ENCODE measurements at regions not wholly inside any gene's neighbourhood (a gene's known extent, or its start where the extent isn't known, plus 50 kb on each side); places are given as distances from the start of the nearest gene placed in this dataset.

DNA sequence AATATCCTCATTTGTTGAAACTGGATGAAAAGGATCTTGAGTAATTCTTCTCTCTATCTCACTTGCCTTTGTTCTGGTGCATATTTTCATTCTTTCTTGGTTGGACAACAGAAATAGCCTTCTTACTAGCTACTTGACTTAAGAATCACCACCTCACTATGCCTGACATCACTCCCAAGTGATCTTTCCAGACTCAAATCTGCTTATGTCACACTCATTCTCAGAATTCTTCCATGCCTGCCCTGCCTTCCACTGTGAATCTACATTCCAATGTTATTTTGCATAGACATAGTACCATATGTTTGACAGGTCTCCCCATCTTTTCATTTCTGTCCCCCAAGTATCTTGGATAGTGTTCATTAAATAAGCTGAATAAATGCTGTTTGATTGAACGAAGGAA is 78.5 kb upstream of the DPYD start:
- TF ChIP-seq, protein P1, sequence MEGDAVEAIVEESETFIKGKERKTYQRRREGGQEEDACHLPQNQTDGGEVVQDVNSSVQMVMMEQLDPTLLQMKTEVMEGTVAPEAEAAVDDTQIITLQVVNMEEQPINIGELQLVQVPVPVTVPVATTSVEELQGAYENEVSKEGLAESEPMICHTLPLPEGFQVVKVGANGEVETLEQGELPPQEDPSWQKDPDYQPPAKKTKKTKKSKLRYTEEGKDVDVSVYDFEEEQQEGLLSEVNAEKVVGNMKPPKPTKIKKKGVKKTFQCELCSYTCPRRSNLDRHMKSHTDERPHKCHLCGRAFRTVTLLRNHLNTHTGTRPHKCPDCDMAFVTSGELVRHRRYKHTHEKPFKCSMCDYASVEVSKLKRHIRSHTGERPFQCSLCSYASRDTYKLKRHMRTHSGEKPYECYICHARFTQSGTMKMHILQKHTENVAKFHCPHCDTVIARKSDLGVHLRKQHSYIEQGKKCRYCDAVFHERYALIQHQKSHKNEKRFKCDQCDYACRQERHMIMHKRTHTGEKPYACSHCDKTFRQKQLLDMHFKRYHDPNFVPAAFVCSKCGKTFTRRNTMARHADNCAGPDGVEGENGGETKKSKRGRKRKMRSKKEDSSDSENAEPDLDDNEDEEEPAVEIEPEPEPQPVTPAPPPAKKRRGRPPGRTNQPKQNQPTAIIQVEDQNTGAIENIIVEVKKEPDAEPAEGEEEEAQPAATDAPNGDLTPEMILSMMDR (IDR thresholded peaks at IDR 0.05), result no peak
- no peak for TF ChIP-seq POLR2A (IDR thresholded peaks at IDR 0.05)
